PC-3 (cell line): ENCODE measurements at regions not wholly inside any gene's neighbourhood (a gene's known extent, or its start where the extent isn't known, plus 50 kb on each side); places are given as distances from the start of the nearest gene placed in this dataset.

Experiments used
- ATAC-seq: fragments of 200-7000 bp; cut with Tn5 transposase; 2 replicates; pipeline ENCODE4 v1.9.1; 2020; ENCODE audit warnings: mild to moderate bottlenecking, moderate library complexity
- BruUV-seq: library from RNA; stranded (reverse); fragments of 400-500 nt; replicated peaks from 2 replicates; lab custom pipeline; 2021; lab: Mats Ljungman, UMichigan
- CTCF ChIA-PET: fragments of 300-600 bp; sonication (Branson Sonifier 250); formaldehyde crosslinking; loops from one replicate; lab custom pipeline; 2022; ENCODE audit warnings: antibody characterized with exemption; lab: Charles Lee
- POLR2A ChIA-PET: fragments of 300-600 bp; sonication (Branson Sonifier 250); formaldehyde crosslinking; loops from one replicate; lab custom pipeline; 2022; ENCODE audit warnings: antibody characterized with exemption; ENCODE audit not compliant: unreplicated experiment; lab: Charles Lee
- DNase-seq: peaks from one replicate; pipeline ENCODE4 v3.0.0-alpha.2; 2015
- H2AFZ ChIP-seq: fragments of 300-600 bp; sonication (generic); 2 replicates; pipeline ENCODE4 v1.6.0; 2016; ENCODE audit warnings: antibody characterized with exemption, low read length
- H3F3A ChIP-seq: fragments of 300-600 bp; sonication (generic); one replicate; pipeline ENCODE4 v1.6.0; 2017; ENCODE audit warnings: antibody characterized with exemption, low read length, control low read depth, mild to moderate bottlenecking; ENCODE audit not compliant: unreplicated experiment
- H3K27ac ChIP-seq: fragments of 300-600 bp; sonication (generic); 2 replicates; pipeline ENCODE4 v1.5.1; 2016; ENCODE audit warnings: mild to moderate bottlenecking, low read length
- H3K27me3 ChIP-seq: fragments of 300-600 bp; sonication (generic); 2 replicates; pipeline ENCODE4 v1.6.1; 2016; ENCODE audit warnings: low read length, mixed read lengths
- H3K36me3 ChIP-seq: fragments of 300-600 bp; sonication (generic); 2 replicates; pipeline ENCODE4 v1.6.1; 2016; ENCODE audit warnings: low read depth, mixed run types, low read length, mixed read lengths
- H3K4me1 ChIP-seq: fragments of 300-600 bp; sonication (generic); 2 replicates; pipeline ENCODE4 v1.5.1; 2016; ENCODE audit warnings: low read length; ENCODE audit not compliant: insufficient read depth
- H3K4me2 ChIP-seq: fragments of 300-600 bp; sonication (generic); 2 replicates; pipeline ENCODE4 v1.6.0; 2016; ENCODE audit warnings: low read length
- H3K4me3 ChIP-seq: fragments of 300-600 bp; sonication (generic); 2 replicates; pipeline ENCODE4 v1.5.1; 2016; ENCODE audit warnings: mild to moderate bottlenecking, low read length, mixed read lengths
- H3K79me2 ChIP-seq: fragments of 300-600 bp; sonication (generic); 2 replicates; pipeline ENCODE4 v1.6.1; 2017; ENCODE audit warnings: low read length, mixed read lengths
- H3K9ac ChIP-seq: fragments of 300-600 bp; sonication (generic); 2 replicates; pipeline ENCODE4 v1.6.0; 2016; ENCODE audit warnings: mild to moderate bottlenecking, low read length
- H3K9me2 ChIP-seq: fragments of 300-600 bp; sonication (generic); replicated peaks from 2 replicates; pipeline ENCODE4 v1.6.1; 2016; ENCODE audit warnings: mixed run types, low read length, mixed read lengths
- H3K9me3 ChIP-seq: fragments of 300-600 bp; sonication (generic); 2 replicates; pipeline ENCODE4 v1.6.1; 2016; ENCODE audit warnings: low read length, mixed read lengths
- H4K20me1 ChIP-seq: fragments of 300-600 bp; sonication (generic); 2 replicates; pipeline ENCODE4 v1.6.1; 2016; ENCODE audit warnings: low read length, mixed read lengths
- CTCF ChIP-seq: fragments of 300-600 bp; sonication (generic); conservative IDR thresholded peaks from 2 replicates; pipeline ENCODE4 v1.5.1; 2017; ENCODE audit warnings: antibody characterized with exemption, low read depth, mild to moderate bottlenecking, low read length
- EZH2 ChIP-seq: fragments of 300-600 bp; sonication (generic); IDR thresholded peaks from one replicate; pipeline ENCODE4 v1.6.1; 2017; ENCODE audit warnings: antibody characterized with exemption, mild to moderate bottlenecking, low read length; ENCODE audit not compliant: unreplicated experiment
- EZH2phosphoT487 ChIP-seq: fragments of 300-600 bp; sonication (generic); IDR thresholded peaks from 2 replicates; pipeline ENCODE4 v1.6.1; 2018; ENCODE audit warnings: mild to moderate bottlenecking, antibody characterized with exemption, low read length, borderline replicate concordance
- intact Hi-C: fragments of 100-400 bp; cut with micrococcal nuclease; formaldehyde crosslinking; loops from 2 replicates; pipeline ENCODE4 v1.9.0; 2023

GRCh38 chr13:20336761-20337160 is 104.6 kb upstream of the GJB6 start:
- Histone ChIP-seq H3K9ac (no peak overlapping the region), H3K27me3 (no peaks in the 10 kb centered on the region), H3F3A (no peaks in the 10 kb centered on the region), H3K4me2 (no peak overlapping the region), H3K9me2 (no peaks in the 10 kb centered on the region), H4K20me1 (no peaks in the 10 kb centered on the region), H2AFZ (no peak overlapping the region), H3K9me3 (no peaks in the 10 kb centered on the region), H3K4me3 (no peak overlapping the region), H3K79me2 (no peaks in the 10 kb centered on the region), H3K4me1 (peaks cover 22% of the 10 kb centered on the region), H3K27ac (no peak overlapping the region), H3K36me3 (no peaks in the 10 kb centered on the region)
- ChIA-PET CTCF (no interaction called here), POLR2A (no interaction called here)
- no peak for ATAC-seq
- intact Hi-C loops, result no loop called here
- DNase-seq, result no peak
- no TSS peak for BruUV-seq
- no peak for TF ChIP-seq CTCF

- POLR2A ChIA-PET, result no interaction called here
- no peaks in the 10 kb centered on the region for H3K9me3 ChIP-seq
- TF ChIP-seq EZH2phosphoT487 (no peak), CTCF (no peak), EZH2 (no peak)
- no peaks in the 10 kb centered on the region for H3K79me2 ChIP-seq
- intact Hi-C loops, result no loop called here
- H3K36me3 ChIP-seq, result no peaks in the 10 kb centered on the region
- DNase-seq (no peak), ATAC-seq (no peak)
- H3K4me3 ChIP-seq, result no peak overlapping the region
- H2AFZ ChIP-seq, result no peak overlapping the region
- no peaks in the 10 kb centered on the region for H3K9me2 ChIP-seq
- H3K4me2 ChIP-seq, result no peak overlapping the region
- BruUV-seq, result no TSS peak
- no peak overlapping the region for H3K27ac ChIP-seq
- H3K27me3 ChIP-seq, result no peaks in the 10 kb centered on the region
- CTCF ChIA-PET, result no interaction called here
- peaks cover 17% of the 10 kb centered on the region for H3K4me1 ChIP-seq
- H4K20me1 ChIP-seq, result no peaks in the 10 kb centered on the region
- H3F3A ChIP-seq, result no peaks in the 10 kb centered on the region
- no peak overlapping the region for H3K9ac ChIP-seq
These were observed 102.2 kb upstream of the GJB6 start for GRCh38 chr13:20334309-20334708.

GRCh38 chr13:20332361-20333096 is 100.4 kb upstream of the GJB6 start:
- no peak for TF ChIP-seq EZH2
- TF ChIP-seq CTCF, result no peak
- no peak for TF ChIP-seq EZH2phosphoT487
- intact Hi-C loops, result no loop called here
- H3K9me2 ChIP-seq, result no peaks in the 10 kb centered on the region
- 0 out of 2 replicates have a peak, but pooled peaks cover 4% of the 10 kb centered on the region for H3K4me1 ChIP-seq
- ATAC-seq (no peak), DNase-seq (no peak)
- no peaks in the 10 kb centered on the region for H3K79me2 ChIP-seq
- CTCF ChIA-PET, result no interaction called here
- H2AFZ ChIP-seq, result no peak overlapping the region
- POLR2A ChIA-PET, result no interaction called here
- no peaks in the 10 kb centered on the region for H3K27me3 ChIP-seq
- no peak overlapping the region for H3K4me2 ChIP-seq
- H3K36me3 ChIP-seq, result no peaks in the 10 kb centered on the region
- H3K9ac ChIP-seq, result no peak overlapping the region
- no peak overlapping the region for H3K4me3 ChIP-seq
- no peaks in the 10 kb centered on the region for H3K9me3 ChIP-seq
- H3F3A ChIP-seq, result no peaks in the 10 kb centered on the region
- no peaks in the 10 kb centered on the region for H4K20me1 ChIP-seq
- H3K27ac ChIP-seq, result no peak overlapping the region
- no TSS peak for BruUV-seq
